ENCODE measurements at regions not wholly inside any gene's neighbourhood (a gene's known extent, or its start where the extent isn't known, plus 50 kb on each side); places are given as distances from the start of the nearest gene placed in this dataset.

DNA sequence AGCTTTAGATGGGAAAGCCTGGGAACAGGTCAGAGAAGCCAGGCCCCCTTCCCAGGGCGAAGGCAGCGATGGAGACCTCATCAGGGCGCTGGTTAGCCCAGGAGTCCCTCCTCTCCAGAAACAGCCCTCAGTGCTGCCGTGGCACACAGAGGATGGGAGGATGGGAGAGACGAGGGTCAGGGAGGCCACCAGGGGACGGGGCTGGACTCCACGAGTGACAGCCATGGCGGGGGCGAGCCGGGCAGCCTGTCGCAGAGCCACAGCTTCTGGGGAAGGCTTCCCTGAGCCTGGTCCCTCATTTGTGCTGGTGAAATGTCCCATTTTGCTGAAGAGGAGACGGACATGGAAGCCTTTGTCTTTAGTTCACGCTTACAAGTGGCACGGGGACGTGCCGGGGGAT is 1390.5 kb downstream of the TBC1D22A start:
- TF ChIP-seq, protein P1, sequence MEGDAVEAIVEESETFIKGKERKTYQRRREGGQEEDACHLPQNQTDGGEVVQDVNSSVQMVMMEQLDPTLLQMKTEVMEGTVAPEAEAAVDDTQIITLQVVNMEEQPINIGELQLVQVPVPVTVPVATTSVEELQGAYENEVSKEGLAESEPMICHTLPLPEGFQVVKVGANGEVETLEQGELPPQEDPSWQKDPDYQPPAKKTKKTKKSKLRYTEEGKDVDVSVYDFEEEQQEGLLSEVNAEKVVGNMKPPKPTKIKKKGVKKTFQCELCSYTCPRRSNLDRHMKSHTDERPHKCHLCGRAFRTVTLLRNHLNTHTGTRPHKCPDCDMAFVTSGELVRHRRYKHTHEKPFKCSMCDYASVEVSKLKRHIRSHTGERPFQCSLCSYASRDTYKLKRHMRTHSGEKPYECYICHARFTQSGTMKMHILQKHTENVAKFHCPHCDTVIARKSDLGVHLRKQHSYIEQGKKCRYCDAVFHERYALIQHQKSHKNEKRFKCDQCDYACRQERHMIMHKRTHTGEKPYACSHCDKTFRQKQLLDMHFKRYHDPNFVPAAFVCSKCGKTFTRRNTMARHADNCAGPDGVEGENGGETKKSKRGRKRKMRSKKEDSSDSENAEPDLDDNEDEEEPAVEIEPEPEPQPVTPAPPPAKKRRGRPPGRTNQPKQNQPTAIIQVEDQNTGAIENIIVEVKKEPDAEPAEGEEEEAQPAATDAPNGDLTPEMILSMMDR (IDR thresholded peaks at IDR 0.05): no peak
- no peak for TF ChIP-seq EP300 (IDR thresholded peaks at IDR 0.05)
